K562 (cell line): ENCODE measurements at regions not wholly inside any gene's neighbourhood (a gene's known extent, or its start where the extent isn't known, plus 50 kb on each side); places are given as distances from the start of the nearest gene placed in this dataset.

Source experiments
- ATF3 ChIP-seq, 2 experiments: fragments of 450-650 bp in 1 of 2; sonication (generic) in 1 of 2; formaldehyde crosslinking in 1 of 2; IDR thresholded peaks in 1 of 2; conservative IDR thresholded peaks in 1 of 2; 2 replicates each; pipeline versions ENCODE4 v1.6.1 to v1.8.1; 2016 to 2023; ENCODE audit warnings: mild to moderate bottlenecking in 2 of 2, moderate library complexity in 2 of 2, inconsistent platforms in 1 of 2, missing genetic modification reagents in 1 of 2
- CBFA2T3 ChIP-seq: fragments of 450-650 bp; IDR thresholded peaks from 2 replicates; pipeline ENCODE4 v1.6.1; 2017
- CTBP1 ChIP-seq: fragments of 450-650 bp; IDR thresholded peaks from 2 replicates; pipeline ENCODE4 v1.6.1; 2016; ENCODE audit warnings: borderline replicate concordance
- CTCF ChIP-seq, 3 experiments: IDR thresholded peaks in 2 of 3; conservative IDR thresholded peaks in 1 of 3; 2 replicates each; pipeline ENCODE4 v1.5.1; 2011 to 2012; ENCODE audit warnings: low read length in 3 of 3, mild to moderate bottlenecking in 3 of 3, control low read depth in 2 of 3, improper control_type of control experiment in 1 of 3, inconsistent platforms in 1 of 3, low read depth in 1 of 3, mixed read lengths in 1 of 3, moderate library complexity in 1 of 3; ENCODE audit not compliant: insufficient read depth in 2 of 3
- KDM1A ChIP-seq, 2 experiments: fragments of 450-650 bp; IDR thresholded peaks; 2 replicates each; pipeline ENCODE4 v1.6.1; 2016; ENCODE audit warnings: mild to moderate bottlenecking in 2 of 2
- KLF13 ChIP-seq: fragments of 450-650 bp; IDR thresholded peaks from 2 replicates; pipeline ENCODE4 v1.6.1; 2016; ENCODE audit warnings: missing genetic modification characterization, low read depth, mild to moderate bottlenecking, missing compliant biosample characterization, moderate library complexity, borderline replicate concordance
- MEIS2 ChIP-seq: fragments of 450-650 bp; IDR thresholded peaks from 2 replicates; pipeline ENCODE4 v1.6.1; 2014; ENCODE audit warnings: mild to moderate bottlenecking; ENCODE audit not compliant: partially characterized antibody
- NFE2 ChIP-seq: IDR thresholded peaks from 2 replicates; pipeline ENCODE4 v1.6.1; 2014; ENCODE audit warnings: antibody characterized with exemption, low read depth
- NR3C1 ChIP-seq: sonication (generic); formaldehyde crosslinking; IDR thresholded peaks from 2 replicates; pipeline ENCODE4 v1.8.1; 2022; ENCODE audit warnings: missing genetic modification reagents
- SMARCA5 ChIP-seq: fragments of 450-650 bp; IDR thresholded peaks from 2 replicates; pipeline ENCODE4 v1.6.1; 2016
- ZBTB33 ChIP-seq: sonication (generic); formaldehyde crosslinking; IDR thresholded peaks from 2 replicates; pipeline ENCODE4 v1.8.1; 2023; ENCODE audit warnings: mild to moderate bottlenecking, missing genetic modification reagents
- ZNF174 ChIP-seq: fragments of 250-450 bp; sonication (Bioruptor Pico); IDR thresholded peaks from 2 replicates; pipeline ENCODE4 v1.4.0; 2020; ENCODE audit warnings: mild to moderate bottlenecking
- ZNF282 ChIP-seq: sonication (generic); formaldehyde crosslinking; IDR thresholded peaks from 2 replicates; pipeline ENCODE4 v1.8.1; 2023; ENCODE audit warnings: missing genetic modification reagents
- TF ChIP-seq, protein P1 (sequence below), 2 experiments: fragments of 450-650 bp; formaldehyde crosslinking in 1 of 2; IDR thresholded peaks; 2 replicates each; pipeline versions ENCODE4 v1.4.0 to v1.6.1; 2014 to 2020; ENCODE audit warnings: mild to moderate bottlenecking in 2 of 2, borderline replicate concordance in 1 of 2, low read depth in 1 of 2

GRCh38 chr6:14396826-14397517 lies 279.4 kb downstream of the CD83 start (continued):
- TF ChIP-seq CTCF (IDR thresholded peaks at IDR 0.05 in 2 of 3, conservative IDR thresholded peaks at IDR 0.05 in 1 of 3; ENCODE audit: insufficient read depth in 2 of 3, low read depth in 1 of 3, low read length in 3 of 3) (peak; percentile 50 to 79 (median 62)), KLF13 (no peak), NR3C1 (CRISPR knock-in tag) (no peak), ZNF282 (no peak), ATF3 (IDR thresholded peaks at IDR 0.05) (peak; percentile 56), ATF3 (CRISPR knock-in tag; conservative IDR thresholded peaks at IDR 0.05) (no peak), NFE2 (no peak), ZNF174 (CRISPR knock-in tag) (no peak), CTBP1 (0 out of 2 replicates have a peak, but pooled peaks have one; percentile 33), KDM1A (IDR thresholded peaks at IDR 0.05) (0 out of 4 replicates have a peak, but pooled peaks of 1 of the 2 experiments have one; percentile 10), ZBTB33 (CRISPR knock-in tag) (peak; percentile 100), MEIS2 (peak; percentile 46), CBFA2T3 (0 out of 2 replicates have a peak, but pooled peaks have one; percentile 8), SMARCA5 (no peak; the same call in 1 of the 2 replicates)
- TF ChIP-seq, protein P1, sequence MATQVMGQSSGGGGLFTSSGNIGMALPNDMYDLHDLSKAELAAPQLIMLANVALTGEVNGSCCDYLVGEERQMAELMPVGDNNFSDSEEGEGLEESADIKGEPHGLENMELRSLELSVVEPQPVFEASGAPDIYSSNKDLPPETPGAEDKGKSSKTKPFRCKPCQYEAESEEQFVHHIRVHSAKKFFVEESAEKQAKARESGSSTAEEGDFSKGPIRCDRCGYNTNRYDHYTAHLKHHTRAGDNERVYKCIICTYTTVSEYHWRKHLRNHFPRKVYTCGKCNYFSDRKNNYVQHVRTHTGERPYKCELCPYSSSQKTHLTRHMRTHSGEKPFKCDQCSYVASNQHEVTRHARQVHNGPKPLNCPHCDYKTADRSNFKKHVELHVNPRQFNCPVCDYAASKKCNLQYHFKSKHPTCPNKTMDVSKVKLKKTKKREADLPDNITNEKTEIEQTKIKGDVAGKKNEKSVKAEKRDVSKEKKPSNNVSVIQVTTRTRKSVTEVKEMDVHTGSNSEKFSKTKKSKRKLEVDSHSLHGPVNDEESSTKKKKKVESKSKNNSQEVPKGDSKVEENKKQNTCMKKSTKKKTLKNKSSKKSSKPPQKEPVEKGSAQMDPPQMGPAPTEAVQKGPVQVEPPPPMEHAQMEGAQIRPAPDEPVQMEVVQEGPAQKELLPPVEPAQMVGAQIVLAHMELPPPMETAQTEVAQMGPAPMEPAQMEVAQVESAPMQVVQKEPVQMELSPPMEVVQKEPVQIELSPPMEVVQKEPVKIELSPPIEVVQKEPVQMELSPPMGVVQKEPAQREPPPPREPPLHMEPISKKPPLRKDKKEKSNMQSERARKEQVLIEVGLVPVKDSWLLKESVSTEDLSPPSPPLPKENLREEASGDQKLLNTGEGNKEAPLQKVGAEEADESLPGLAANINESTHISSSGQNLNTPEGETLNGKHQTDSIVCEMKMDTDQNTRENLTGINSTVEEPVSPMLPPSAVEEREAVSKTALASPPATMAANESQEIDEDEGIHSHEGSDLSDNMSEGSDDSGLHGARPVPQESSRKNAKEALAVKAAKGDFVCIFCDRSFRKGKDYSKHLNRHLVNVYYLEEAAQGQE (IDR thresholded peaks at IDR 0.05; ENCODE audit: borderline replicate concordance), result peak; percentile 20; the same call in 1 of the 2 replicates
- TF ChIP-seq, protein P1 (CRISPR knock-in tag; IDR thresholded peaks at IDR 0.05; ENCODE audit: low read depth), result no peak
